Astrocyte of the cerebellum (primary cell): ENCODE measurements at regions not wholly inside any gene's neighbourhood (a gene's known extent, or its start where the extent isn't known, plus 50 kb on each side); places are given as distances from the start of the nearest gene placed in this dataset.

Source experiments
- DNase-seq: peaks from one replicate; pipeline ENCODE4 v3.0.0-alpha.2; 2011; ENCODE audit warnings: low read depth
- H3K4me3 ChIP-seq: 2 replicates; pipeline ENCODE4 v1.5.1; 2011; ENCODE audit warnings: mild to moderate bottlenecking, low read depth, low read length, moderate library complexity
- CTCF ChIP-seq: IDR thresholded peaks from 2 replicates; pipeline ENCODE4 v1.5.1; 2012; ENCODE audit warnings: low read length, low read depth, moderate library complexity, mild to moderate bottlenecking; ENCODE audit errors: missing control alignments
- in situ Hi-C: cut with HindIII; loops from 2 replicates; pipeline ENCODE4 v1.10.0; 2017; ENCODE audit warnings: low sequenced_read_pairs

- DNase-seq = no peak
- in situ Hi-C loops = no loop called here
- no peak for TF ChIP-seq CTCF
- H3K4me3 ChIP-seq = no peak overlapping the region
Measured at GRCh38 chr11:119828819-119829218, 99.8 kb upstream of the NECTIN1 start.

GRCh38 chr11:119828006-119828405 lies 99.0 kb upstream of the NECTIN1 start:
- in situ Hi-C loops = no loop called here
- no peak overlapping the region for H3K4me3 ChIP-seq
- no peak for TF ChIP-seq CTCF
- DNase-seq = no peak

- in situ Hi-C loops = no loop called here
- DNase-seq = no peak
- no peak overlapping the region for H3K4me3 ChIP-seq
- TF ChIP-seq CTCF = no peak
Measured at GRCh38 chr11:119827113-119827512, 98.1 kb upstream of the NECTIN1 start.

- no peak for DNase-seq
- no peak for TF ChIP-seq CTCF
- H3K4me3 ChIP-seq = no peak overlapping the region
- in situ Hi-C loops = no loop called here
Measured at GRCh38 chr11:119823077-119823476, 94.1 kb upstream of the NECTIN1 start.

GRCh38 chr11:119816660-119817059 lies 87.7 kb upstream of the NECTIN1 start:
- no peak for DNase-seq
- no peak for TF ChIP-seq CTCF
- in situ Hi-C loops = no loop called here
- H3K4me3 ChIP-seq = no peak overlapping the region

- H3K4me3 ChIP-seq = no peak overlapping the region
- no peak for DNase-seq
- in situ Hi-C loops = no loop called here
- no peak for TF ChIP-seq CTCF
Measured at GRCh38 chr11:119814766-119815165, 85.8 kb upstream of the NECTIN1 start.

- DNase-seq = no peak
- no peak overlapping the region for H3K4me3 ChIP-seq
- TF ChIP-seq CTCF = no peak
- in situ Hi-C loops = no loop called here
Measured at GRCh38 chr11:119810478-119811232, 81.7 kb upstream of the NECTIN1 start.
